GM19455 (cell line): ENCODE measurements at regions not wholly inside any gene's neighbourhood (a gene's known extent, or its start where the extent isn't known, plus 50 kb on each side); places are given as distances from the start of the nearest gene placed in this dataset.
"Not testable (repeated sequence)": the region's sequence is repeated elsewhere in the genome, so short reads cannot be mapped to it uniquely, and the experiment has no call there.

Source experiments
- ATAC-seq: cut with Tn5 transposase; IDR thresholded peaks from one replicate; pipeline ENCODE4 v1.9.1; 2021; ENCODE audit not compliant: unreplicated experiment

DNA sequence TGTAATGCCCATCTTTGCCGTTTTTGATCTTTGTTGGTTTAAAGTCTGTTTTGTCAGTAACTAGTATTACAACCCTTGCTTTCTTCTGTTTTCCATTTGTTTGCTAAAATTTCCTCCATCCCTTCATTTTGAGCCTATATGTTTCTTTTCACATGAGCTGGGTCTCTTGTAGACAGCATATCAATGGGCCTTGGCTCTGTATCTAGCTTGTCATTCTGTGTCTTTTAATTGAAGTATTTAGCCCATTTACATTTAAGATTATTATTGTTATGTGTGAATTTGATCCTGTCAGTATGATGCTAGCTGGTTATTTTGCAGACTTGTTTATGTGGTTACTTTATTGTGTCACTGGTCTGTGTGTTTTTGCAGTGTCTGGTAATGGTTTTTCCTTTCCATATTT, 913.2 kb downstream of the TRHDE start:
- no peak for ATAC-seq

DNA sequence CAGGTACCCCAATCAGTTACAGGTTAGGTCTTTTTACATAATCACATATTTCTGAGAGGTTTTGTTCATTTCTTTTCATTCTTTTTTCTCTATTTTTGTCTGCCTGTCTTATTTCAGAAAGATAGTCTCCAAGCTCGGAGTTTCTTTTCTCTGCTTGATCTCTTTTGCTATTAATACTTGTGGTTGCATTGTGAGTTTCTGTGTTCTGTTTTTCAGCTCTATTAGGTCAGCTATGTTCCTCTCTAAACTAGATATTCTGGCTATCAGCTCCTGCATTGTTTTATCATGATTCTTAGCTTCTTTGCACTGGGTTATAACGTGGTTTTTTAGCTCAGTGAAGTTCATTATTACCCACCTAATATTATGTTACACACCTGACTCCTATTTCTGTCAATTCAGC, 914.1 kb downstream of the TRHDE start:
- ATAC-seq = no peak

GRCh38 chr12:73187765-73188164, 915.6 kb downstream of the TRHDE start:
- no peak for ATAC-seq

DNA sequence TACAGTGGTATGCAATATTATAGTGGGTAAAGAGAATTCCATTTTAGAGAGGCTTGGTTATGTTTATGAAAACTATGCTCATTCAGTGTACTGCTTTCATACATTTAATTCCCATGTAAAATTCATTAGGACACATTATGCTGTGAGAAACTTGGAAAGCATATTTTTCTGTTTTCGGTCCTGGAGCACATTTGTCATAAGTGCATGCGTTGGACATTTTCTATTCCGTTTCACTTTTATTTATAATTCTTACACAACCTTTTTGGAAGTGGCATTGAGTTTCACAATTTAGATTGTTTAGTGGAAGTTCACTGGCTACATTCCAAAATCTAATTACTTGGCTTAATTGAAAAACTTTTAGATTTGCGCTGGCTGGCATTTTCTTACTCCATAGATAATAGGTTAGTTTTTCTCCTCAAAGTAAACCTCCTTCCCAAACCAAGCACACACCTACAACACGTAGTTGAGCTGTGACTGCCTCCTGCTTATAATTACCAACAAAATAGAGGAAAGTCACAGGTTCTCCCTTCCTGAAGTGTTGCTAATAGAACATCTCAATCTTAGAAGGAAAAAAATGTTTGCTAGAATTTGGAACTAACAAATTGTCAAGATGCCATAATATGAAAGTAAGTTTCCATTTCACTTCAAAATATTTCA, 938.5 kb downstream of the TRHDE start:
- no peak for ATAC-seq

GRCh38 chr12:73220951-73221350, 948.8 kb downstream of the TRHDE start:
- ATAC-seq = no peak

- ATAC-seq = no peak
These were observed 949.2 kb downstream of the TRHDE start for GRCh38 chr12:73221398-73221797.

GRCh38 chr12:73221836-73222235, 949.7 kb downstream of the TRHDE start:
- no peak for ATAC-seq

DNA sequence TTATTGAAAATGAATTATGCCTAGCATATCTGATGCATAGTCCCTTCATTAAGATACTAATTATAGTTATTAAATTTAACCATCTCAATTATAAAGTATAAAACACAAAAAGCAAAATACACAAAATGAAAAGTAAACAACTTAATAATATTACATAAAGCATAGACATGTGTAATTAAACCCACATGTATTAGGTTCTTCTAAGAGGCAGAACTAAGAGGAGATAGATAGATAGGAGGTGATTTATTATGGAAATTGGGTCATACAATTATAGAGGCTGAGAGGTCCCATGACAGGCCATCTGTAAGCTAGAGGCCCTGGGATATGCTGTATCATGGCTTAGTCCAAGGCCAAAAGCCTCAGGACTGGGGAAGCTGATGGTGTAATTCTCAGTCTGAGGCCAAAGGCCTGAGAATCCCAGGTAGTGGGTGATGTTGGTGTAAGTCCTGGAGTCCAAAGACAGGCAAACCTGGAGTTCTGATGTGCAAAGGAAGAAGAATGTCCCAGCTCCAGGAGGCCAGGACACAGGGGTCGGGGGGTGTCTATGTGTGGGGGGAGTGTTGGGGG, 953.3 kb downstream of the TRHDE start:
- ATAC-seq = no peak

DNA sequence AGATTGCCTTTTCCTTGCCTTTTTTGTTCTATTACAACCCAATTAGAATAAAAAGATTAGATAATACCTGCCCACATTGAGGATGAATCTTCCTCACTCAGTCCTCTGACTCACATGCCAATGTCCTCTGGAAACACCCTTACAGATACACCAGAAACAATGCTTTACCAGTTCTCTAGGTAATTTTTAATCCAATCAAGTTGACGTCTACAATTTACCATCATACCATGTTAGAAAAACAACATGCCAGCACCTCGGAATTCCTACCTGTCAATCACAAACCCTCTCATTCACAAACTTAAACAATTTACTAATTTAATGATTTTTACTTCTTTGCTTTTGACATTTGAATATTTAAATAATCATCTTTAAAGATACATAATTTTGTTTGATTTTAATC, 953.8 kb downstream of the TRHDE start:
- ATAC-seq = no peak

GRCh38 chr12:73226593-73226992, 954.4 kb downstream of the TRHDE start:
- no peak for ATAC-seq

DNA sequence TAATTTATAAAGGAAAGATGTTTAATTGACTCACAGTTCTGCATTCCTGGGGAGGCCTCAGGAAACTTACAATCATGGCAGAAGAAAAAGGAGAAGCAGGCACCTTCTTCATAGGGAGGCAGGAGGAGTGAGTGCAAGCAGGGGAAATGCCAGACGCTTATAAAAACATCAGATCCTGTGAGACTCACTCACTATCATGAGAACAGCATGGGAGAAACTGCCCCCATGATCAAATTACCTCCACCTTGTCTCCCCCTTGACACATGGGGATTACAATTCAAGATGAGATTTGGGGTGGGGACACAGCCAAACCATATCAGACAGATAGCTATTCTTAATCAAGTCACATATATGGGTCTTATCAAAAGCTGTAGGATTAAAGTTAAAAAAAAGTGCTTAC, 956.7 kb downstream of the TRHDE start:
- ATAC-seq = not testable (repeated sequence)

DNA sequence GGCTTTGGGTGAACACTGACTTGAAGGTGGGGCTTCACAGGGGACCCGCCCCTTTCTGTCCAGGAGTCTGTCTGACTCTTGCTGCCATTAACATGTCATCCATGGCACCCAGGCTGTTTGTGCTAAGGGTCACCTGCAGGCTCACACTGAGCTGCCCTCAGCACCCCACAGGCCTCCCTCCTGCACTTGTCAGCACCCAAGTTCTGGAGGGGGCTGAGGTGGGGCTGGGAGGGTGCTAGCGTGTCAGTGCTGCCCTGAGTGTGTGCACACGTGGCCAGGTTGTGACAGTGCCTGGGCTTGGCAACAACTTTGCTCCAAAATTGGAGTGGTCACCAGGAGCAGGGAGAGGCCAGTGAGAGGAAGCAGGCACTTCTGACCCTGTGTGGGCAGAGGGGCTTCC, 963.2 kb downstream of the TRHDE start:
- ATAC-seq = no peak

GRCh38 chr12:73240110-73240509, 967.9 kb downstream of the TRHDE start:
- ATAC-seq = no peak

DNA sequence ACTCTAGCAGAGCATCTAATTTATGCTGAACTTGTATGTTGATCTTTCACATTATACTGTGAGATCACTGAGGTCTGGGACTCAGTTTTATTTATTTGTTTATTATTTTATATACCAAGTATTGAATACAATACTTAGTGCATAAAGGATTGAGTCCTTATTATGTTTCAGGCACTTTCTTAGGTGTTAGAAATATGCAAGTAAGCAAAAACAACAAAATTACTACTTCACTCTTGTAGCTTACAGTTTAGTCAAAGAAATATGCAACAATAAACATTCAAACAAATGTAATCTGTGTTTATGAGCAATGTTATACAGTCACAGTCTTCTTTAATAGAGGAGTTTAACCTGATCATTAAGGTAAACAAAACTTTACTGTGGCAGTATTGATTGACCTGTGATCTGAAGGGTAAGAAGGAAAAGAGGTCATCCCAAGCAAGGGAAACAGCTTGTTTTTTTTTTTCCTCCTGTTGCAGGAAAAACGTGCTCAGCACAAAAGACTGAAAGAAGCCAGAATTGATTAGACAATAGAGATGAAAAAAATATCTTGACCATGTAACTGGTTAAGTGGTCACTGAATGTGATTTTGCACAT, 990.7 kb downstream of the TRHDE start:
- no peak for ATAC-seq

- no peak for ATAC-seq
These were observed 994.0 kb downstream of the TRHDE start for GRCh38 chr12:73266206-73266605.

DNA sequence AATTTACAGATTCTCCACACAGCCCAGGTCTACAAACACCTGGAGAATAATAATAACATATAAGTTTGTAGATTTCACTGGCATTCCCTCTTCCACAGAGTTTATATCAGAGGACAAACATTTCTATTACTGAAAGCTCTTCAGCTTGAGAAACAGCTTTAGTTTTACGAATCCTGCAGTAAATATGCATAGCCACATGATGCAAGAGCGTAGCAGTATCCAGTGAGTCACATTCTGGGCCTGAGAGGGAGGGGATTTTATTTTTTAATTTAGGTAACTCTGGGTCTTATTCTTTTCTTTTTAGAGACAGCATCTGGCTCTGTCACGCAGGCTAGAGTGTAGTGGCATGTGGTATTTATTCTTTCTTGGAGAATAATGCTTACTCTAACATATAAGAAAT, 1002.8 kb downstream of the TRHDE start:
- ATAC-seq = no peak

GRCh38 chr12:73277971-73278370, 1005.8 kb downstream of the TRHDE start:
- no peak for ATAC-seq

- ATAC-seq = no peak
These were observed 1029.4 kb downstream of the TRHDE start for GRCh38 chr12:73301530-73301929.

DNA sequence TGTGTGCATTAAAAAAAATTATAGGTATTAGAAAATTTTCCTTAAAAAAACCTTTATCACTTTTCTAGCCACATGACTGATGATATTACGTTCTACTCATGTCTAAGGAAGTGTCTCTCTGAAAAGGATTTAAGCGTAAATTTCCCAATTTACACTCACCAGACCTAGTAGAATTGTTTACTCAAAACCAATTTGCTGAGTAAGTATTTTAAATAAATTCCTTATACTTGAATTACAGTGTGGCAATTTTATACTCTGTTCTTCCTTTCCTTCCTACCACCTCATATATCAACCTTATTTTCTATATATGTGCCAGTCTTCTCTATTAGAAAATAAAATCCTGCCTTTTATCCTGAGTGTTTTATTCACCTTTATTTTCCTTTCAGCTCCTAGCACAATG, 1035.1 kb downstream of the TRHDE start:
- ATAC-seq = no peak

GRCh38 chr12:73308079-73308478, 1035.9 kb downstream of the TRHDE start:
- ATAC-seq = no peak

DNA sequence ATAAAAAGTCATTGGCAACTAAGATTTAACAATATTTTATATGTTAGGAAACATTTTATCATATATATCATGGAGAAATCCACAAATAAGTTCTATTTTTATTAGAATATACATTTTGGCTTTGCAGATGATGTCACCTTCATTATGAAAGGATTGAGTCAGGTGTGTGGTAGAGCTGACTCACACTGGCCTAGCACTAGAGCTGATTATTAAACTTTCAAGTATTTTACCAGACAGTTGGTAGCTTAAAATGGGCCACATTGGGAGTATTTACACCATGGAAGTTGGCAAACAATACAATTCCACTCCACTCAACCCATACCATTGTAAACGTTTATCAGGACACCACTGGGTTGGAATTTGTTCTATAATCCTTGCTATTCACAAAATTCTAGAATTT, 1036.6 kb downstream of the TRHDE start:
- no peak for ATAC-seq

- ATAC-seq = no peak
These were observed 1049.1 kb downstream of the TRHDE start for GRCh38 chr12:73321319-73321718.

GRCh38 chr12:73321776-73322175, 1049.6 kb downstream of the TRHDE start:
- ATAC-seq = no peak
